Vagina (tissue), 2 donors: ENCODE measurements at regions not wholly inside any gene's neighbourhood (a gene's known extent, or its start where the extent isn't known, plus 50 kb on each side); places are given as distances from the start of the nearest gene placed in this dataset.

Experiments used
- POLR2A ChIP-seq, 2 donors: fragments of 450-650 bp; IDR thresholded peaks; one replicate each; pipeline ENCODE4 v1.6.1; 2017; ENCODE audit warnings: antibody characterized with exemption in 2 of 2, mild to moderate bottlenecking in 2 of 2, moderate library complexity in 2 of 2
- POLR2AphosphoS5 ChIP-seq, 2 donors: sonication (generic); formaldehyde crosslinking; IDR thresholded peaks; one replicate each; pipeline ENCODE4 v1.9.0; 2017; ENCODE audit warnings: antibody characterized with exemption in 2 of 2, mild to moderate bottlenecking in 2 of 2, low read depth in 1 of 2; ENCODE audit not compliant: insufficient read depth in 1 of 2

GRCh38 chr2:2689306-2689705, 358.2 kb upstream of the MYT1L start:
- TF ChIP-seq POLR2AphosphoS5 (IDR thresholded peaks at IDR 0.05; ENCODE audit: insufficient read depth in 1 of 2, low read depth in 1 of 2): no peak
- TF ChIP-seq POLR2A (IDR thresholded peaks at IDR 0.05): no peak
